H9 (cell line): ENCODE measurements at regions not wholly inside any gene's neighbourhood (a gene's known extent, or its start where the extent isn't known, plus 50 kb on each side); places are given as distances from the start of the nearest gene placed in this dataset.

Experiments used
- DNase-seq: peaks from one replicate; pipeline ENCODE4 v3.0.0-alpha.2; 2017
- H2AFZ ChIP-seq: one replicate; pipeline ENCODE4 v1.6.1; 2013; ENCODE audit warnings: mild to moderate bottlenecking, low read length, control low read depth, moderate library complexity
- H2AK5ac ChIP-seq: 2 replicates; pipeline ENCODE4 v1.6.1; 2013; ENCODE audit warnings: low read length, control low read depth, mixed read lengths; ENCODE audit not compliant: insufficient read length
- H2BK120ac ChIP-seq: one replicate; pipeline ENCODE4 v1.6.1; 2013; ENCODE audit warnings: low read depth, mild to moderate bottlenecking, low read length, control low read depth, inconsistent platforms; ENCODE audit not compliant: poor library complexity, severe bottlenecking
- H2BK12ac ChIP-seq: 2 replicates; pipeline ENCODE4 v1.6.1; 2013; ENCODE audit warnings: low read length, control low read depth, mixed read lengths, low read depth; ENCODE audit not compliant: insufficient read length
- H2BK15ac ChIP-seq: 2 replicates; pipeline ENCODE4 v1.6.1; 2013; ENCODE audit warnings: low read depth, low read length, control low read depth
- H2BK20ac ChIP-seq: one replicate; pipeline ENCODE4 v1.6.1; 2013; ENCODE audit warnings: low read depth, mild to moderate bottlenecking, low read length, control low read depth, inconsistent platforms; ENCODE audit not compliant: poor library complexity, severe bottlenecking
- H2BK5ac ChIP-seq: 2 replicates; pipeline ENCODE4 v1.6.1; 2013; ENCODE audit warnings: low read length, control low read depth, mixed read lengths; ENCODE audit not compliant: insufficient read length
- H3K14ac ChIP-seq: 2 replicates; pipeline ENCODE4 v1.6.1; 2013; ENCODE audit warnings: low read length, control low read depth; ENCODE audit not compliant: insufficient read depth
- H3K18ac ChIP-seq: 2 replicates; pipeline ENCODE4 v1.6.1; 2013; ENCODE audit warnings: low read depth, mild to moderate bottlenecking, mixed read lengths, low read length, control low read depth; ENCODE audit not compliant: insufficient read length
- H3K23ac ChIP-seq: 2 replicates; pipeline ENCODE4 v1.6.1; 2013; ENCODE audit warnings: low read length, control low read depth, mixed read lengths, low read depth; ENCODE audit not compliant: insufficient read length
- H3K23me2 ChIP-seq: 2 replicates; pipeline ENCODE4 v1.6.1; 2013; ENCODE audit warnings: low read depth, mild to moderate bottlenecking, mixed read lengths, low read length, control low read depth; ENCODE audit not compliant: insufficient read length, poor library complexity, severe bottlenecking
- H3K27ac ChIP-seq: 2 replicates; pipeline ENCODE4 v1.5.1; 2013; ENCODE audit warnings: low read length, control low read depth, mixed read lengths, low read depth; ENCODE audit not compliant: insufficient read length
- H3K27me3 ChIP-seq: 2 replicates; pipeline ENCODE4 v1.6.1; 2013; ENCODE audit warnings: low read length, control low read depth, inconsistent platforms; ENCODE audit not compliant: insufficient read depth
- H3K4ac ChIP-seq: 2 replicates; pipeline ENCODE4 v1.6.1; 2013; ENCODE audit warnings: low read depth, mild to moderate bottlenecking, control low read depth, inconsistent platforms, low read length, moderate library complexity
- H3K4me1 ChIP-seq: 2 replicates; pipeline ENCODE4 v1.6.1; 2013; ENCODE audit warnings: low read length, control low read depth, inconsistent platforms; ENCODE audit not compliant: insufficient read depth
- H3K4me2 ChIP-seq: 2 replicates; pipeline ENCODE4 v1.6.1; 2013; ENCODE audit warnings: low read length, control low read depth, mixed read lengths; ENCODE audit not compliant: insufficient read length, insufficient read depth
- H3K56ac ChIP-seq: 2 replicates; pipeline ENCODE4 v1.6.1; 2013; ENCODE audit warnings: low read depth, mild to moderate bottlenecking, mixed read lengths, low read length, control low read depth; ENCODE audit not compliant: insufficient read length
- H3K79me1 ChIP-seq: 2 replicates; pipeline ENCODE4 v1.6.1; 2013; ENCODE audit warnings: low read depth, mild to moderate bottlenecking, moderate library complexity, low read length, control low read depth, inconsistent platforms; ENCODE audit not compliant: insufficient read depth, poor library complexity, severe bottlenecking
- H3K79me2 ChIP-seq: 2 replicates; pipeline ENCODE4 v1.6.1; 2013; ENCODE audit warnings: low read length, control low read depth, inconsistent platforms; ENCODE audit not compliant: insufficient read depth
- H3K9ac ChIP-seq: 2 replicates; pipeline ENCODE4 v1.6.1; 2013; ENCODE audit warnings: low read length, control low read depth, mixed read lengths; ENCODE audit not compliant: insufficient read length; ENCODE audit errors: extremely low read depth
- H3K9me3 ChIP-seq: one replicate; pipeline ENCODE4 v1.6.1; 2013; ENCODE audit warnings: low read depth, low read length, inconsistent platforms; ENCODE audit not compliant: control insufficient read depth
- H3T11ph ChIP-seq: one replicate; pipeline ENCODE4 v1.6.1; 2013; ENCODE audit warnings: mild to moderate bottlenecking, low read length, control low read depth, inconsistent platforms
- H4K20me1 ChIP-seq: one replicate; pipeline ENCODE4 v1.6.1; 2013; ENCODE audit not compliant: control insufficient read depth, insufficient read length, insufficient read depth
- H4K5ac ChIP-seq: 2 replicates; pipeline ENCODE4 v1.6.1; 2013; ENCODE audit warnings: low read depth, mild to moderate bottlenecking, mixed read lengths, low read length, control low read depth; ENCODE audit not compliant: insufficient read length
- H4K8ac ChIP-seq: replicated peaks from 2 replicates; pipeline ENCODE4 v1.6.1; 2013; ENCODE audit warnings: low read length, control low read depth, mixed read lengths, low read depth; ENCODE audit not compliant: insufficient read length
- H4K91ac ChIP-seq: 2 replicates; pipeline ENCODE4 v1.6.1; 2013; ENCODE audit warnings: low read depth, mild to moderate bottlenecking, moderate library complexity, mixed read lengths, low read length, control low read depth; ENCODE audit not compliant: insufficient read length
- H3K27ac Mint-ChIP-seq, 3 experiments: 2 replicates in 2 of 3; 3 replicates in 1 of 3; pipeline ENCODE4 v1.8.0; 2020 to 2021; ENCODE audit warnings: mixed read lengths in 3 of 3, mild to moderate bottlenecking in 1 of 3, moderate library complexity in 1 of 3
- H3K27me3 Mint-ChIP-seq: 2 replicates; pipeline ENCODE4 v1.8.0; 2021; ENCODE audit warnings: low read depth, mild to moderate bottlenecking, moderate library complexity, mixed read lengths
- H3K36me3 Mint-ChIP-seq, 3 experiments: 2 replicates in 2 of 3; 3 replicates in 1 of 3; pipeline ENCODE4 v1.8.0; 2020 to 2021; ENCODE audit warnings: low read depth in 3 of 3, mixed read lengths in 3 of 3; ENCODE audit not compliant: insufficient read depth in 1 of 3
- H3K4me1 Mint-ChIP-seq, 2 experiments: 2 replicates each; pipeline ENCODE4 v1.8.0; 2020; ENCODE audit warnings: mixed read lengths in 2 of 2
- H3K4me3 Mint-ChIP-seq, 2 experiments: 2 replicates in 1 of 2; 3 replicates in 1 of 2; pipeline ENCODE4 v1.8.0; 2020 to 2021; ENCODE audit warnings: mild to moderate bottlenecking in 2 of 2, mixed read lengths in 2 of 2, moderate library complexity in 1 of 2
- H3K9me3 Mint-ChIP-seq, 2 experiments: 2 replicates in 1 of 2; 3 replicates in 1 of 2; pipeline ENCODE4 v1.8.0; 2020; ENCODE audit warnings: mild to moderate bottlenecking in 2 of 2, mixed read lengths in 2 of 2, moderate library complexity in 1 of 2
- CTCF ChIP-seq: fragments of 200-600 bp; sonication (generic); conservative IDR thresholded peaks from 3 replicates; pipeline ENCODE4 v1.8.0; 2021; ENCODE audit warnings: antibody characterized with exemption, mild to moderate bottlenecking
- WGBS: extraction: QIAGEN DNeasy Blood & Tissue Kit; methylation state at CpG from one replicate; pipeline ENCODE4 v1.1.7; 2013; ENCODE audit warnings: missing lambda C conversion rate, low lambda C conversion rate, mixed read lengths; ENCODE audit not compliant: insufficient read length; ENCODE audit errors: extremely low coverage; 5-methylcytosine and 5-hydroxymethylcytosine counted together

GRCh38 chr2:72008608-72009007 is 139.1 kb downstream of the CYP26B1 start:
- Histone ChIP-seq H2BK20ac (no peak overlapping the region), H2AK5ac (no peak overlapping the region), H4K20me1 (no peaks in the 10 kb centered on the region), H2BK120ac (no peak overlapping the region), H3K27ac (no peak overlapping the region), H3K23ac (no peak overlapping the region), H3K79me2 (no peaks in the 10 kb centered on the region), H4K5ac (no peak overlapping the region), H3K14ac (no peak overlapping the region), H3K23me2 (no peaks in the 10 kb centered on the region), H3K27me3 (no peaks in the 10 kb centered on the region), H3T11ph (no peak overlapping the region), H3K9me3 (no peaks in the 10 kb centered on the region), H3K4me1 (0 out of 2 replicates have a peak, but pooled peaks cover 3% of the 10 kb centered on the region), H2BK15ac (no peak overlapping the region), H3K9ac (no peak overlapping the region), H2AFZ (no peak overlapping the region), H4K8ac (no peak overlapping the region), H2BK5ac (no peak overlapping the region), H3K4ac (no peak overlapping the region), H2BK12ac (no peak overlapping the region), H3K18ac (no peak overlapping the region), H4K91ac (no peak overlapping the region), H3K4me2 (no peak overlapping the region), H3K79me1 (no peaks in the 10 kb centered on the region), H3K56ac (no peak overlapping the region)
- Mint-ChIP-seq H3K27me3 (peaks cover 3% of the 10 kb centered on the region), H3K36me3 (no peaks in the 10 kb centered on the region), H3K27ac (peak overlapping the region in 1 of 3 experiments; percentile 69; a peak in 1 of 7 replicates), H3K4me3 (no peak overlapping the region), H3K9me3 (no peaks in the 10 kb centered on the region), H3K4me1 (peaks cover 8 to 11% of the 10 kb centered on the region in 2 experiments)
- TF ChIP-seq CTCF: no peak
- peak; percentile 7 for DNase-seq
- WGBS: no CpG with 5 or more reads among the region's 10 CpGs
